Right lobe of liver (tissue), 6 donors: ENCODE measurements at regions not wholly inside any gene's neighbourhood (a gene's known extent, or its start where the extent isn't known, plus 50 kb on each side); places are given as distances from the start of the nearest gene placed in this dataset.
A peak's percentile ranks its signal among the peaks of the same experiment; 100 is the strongest.
"Not testable (repeated sequence)": the region's sequence is repeated elsewhere in the genome, so short reads cannot be mapped to it uniquely, and the experiment has no call there.

Experiments used
- ATAC-seq, 4 donors: fragments of 200-7000 bp; cut with Tn5 transposase; one replicate each; pipeline ENCODE4 v1.9.1; 2020; ENCODE audit warnings: mild to moderate bottlenecking in 4 of 4, moderate library complexity in 4 of 4
- DNase-seq, 3 donors: peaks; one replicate each; pipeline ENCODE4 v3.0.0-alpha.2; 2020
- H3K27ac ChIP-seq, 3 donors: fragments of 200-600 bp; one replicate each; pipeline ENCODE4 v1.8.0; 2022
- H3K27me3 ChIP-seq, 2 donors: fragments of 200-600 bp; one replicate each; pipeline ENCODE4 v1.8.0; 2022
- H3K36me3 ChIP-seq, 4 donors: fragments of 200-600 bp; sonication (generic) in 1 of 4; one replicate each; pipeline versions ENCODE4 v1.5.1 to v1.8.0; 2017 to 2022; ENCODE audit warnings: control low read depth in 1 of 4
- H3K4me1 ChIP-seq, 4 donors: fragments of 200-600 bp; sonication (generic) in 1 of 4; one replicate each; pipeline versions ENCODE4 v1.5.1 to v1.8.0; 2017 to 2022; ENCODE audit warnings: control low read depth in 1 of 4
- H3K4me3 ChIP-seq, 3 donors: fragments of 200-600 bp; one replicate each; pipeline ENCODE4 v1.8.0; 2022
- H3K9me3 ChIP-seq, 4 donors: fragments of 200-600 bp; sonication (generic) in 1 of 4; one replicate each; pipeline versions ENCODE4 v1.5.1 to v1.8.0; 2017 to 2022; ENCODE audit warnings: control low read depth in 1 of 4
- CTCF ChIP-seq, 4 donors: fragments of 200-600 bp in 3 of 4; fragments of 450-650 bp in 1 of 4; IDR thresholded peaks; one replicate each; pipeline versions ENCODE4 v1.5.1 to v1.8.0; 2016 to 2022; ENCODE audit warnings: antibody characterized with exemption in 4 of 4, mild to moderate bottlenecking in 2 of 4
- POLR2A ChIP-seq: fragments of 450-650 bp; IDR thresholded peaks from one replicate; pipeline ENCODE4 v1.6.1; 2017; ENCODE audit warnings: antibody characterized with exemption, mild to moderate bottlenecking
- WGBS: methylation state at CpG from one replicate; pipeline ENCODE4 v1.1.6; 2018; ENCODE audit warnings: low coverage, low lambda C conversion rate; ENCODE audit not compliant: insufficient coverage; ENCODE audit errors: missing lambda C conversion rate; 5-methylcytosine and 5-hydroxymethylcytosine counted together
- intact Hi-C, 2 donors: fragments of 100-400 bp; cut with DNase I; formaldehyde crosslinking; loops; one replicate each; pipeline versions ENCODE4 v1.11.2 to v1.14.1; 2022
- microRNA-seq, 2 donors: library from miRNA; unstranded; fragments of <30 nt; microRNA quantifications; one replicate each; pipeline ENCODE4, GENCODE V29; 2019 to 2020
- small RNA-seq, 2 experiments: library from RNA; depleted of rRNA; stranded (forward); fragments of <200 nt; gene quantifications; one replicate each; pipeline ENCODE3, GENCODE V24; 2016
- donor health status: DM: no; HTN: yes; CAD: no.
- donor health status: DM: no; HTN: no; CAD: no.
- donor health status: DM: no; HTN: no; CAD: no.
- donor health status: DM: no; HTN: yes; CAD: no.
- donor health status: DM: no; HTN: yes; CAD: no.

GRCh38 chr17:77089124-77089490, 51.7 kb upstream of the SEC14L1 start:
- TF ChIP-seq POLR2A (no peak), CTCF (IDR thresholded peaks at IDR 0.05) (no peak)
- 0% methylated on average over 6 of the region's 6 CpGs for WGBS
- Histone ChIP-seq H3K4me1 (peaks cover 0 to 13% (median 0%) of the 10 kb centered on the region in 4 donors), H3K27me3 (no peaks in the 10 kb centered on the region), H3K9me3 (no peaks in the 10 kb centered on the region), H3K4me3 (peak overlapping the region; percentile 69 to 99 (median 95)), H3K27ac (peak overlapping the region; percentile 64 to 71 (median 71)), H3K36me3 (peaks cover 0 to 28% (median 18%) of the 10 kb centered on the region in 4 donors)
- no peak for DNase-seq
- ATAC-seq, result peak in 2 of 4 donors; percentile 15 to 43
- intact Hi-C loops, result no loop called here

GRCh38 chr17:77089949-77090348, 50.8 kb upstream of the SEC14L1 start:
- not testable (repeated sequence) for H3K9me3 ChIP-seq, DNase-seq, H3K4me3 ChIP-seq, H3K27me3 ChIP-seq, H3K27ac ChIP-seq, ATAC-seq
- 93% methylated on average over 6 of the region's 10 CpGs for WGBS
- peaks cover 0 to 13% (median 0%) of the 10 kb centered on the region in 4 donors for H3K4me1 ChIP-seq
- peaks cover 0 to 36% (median 22%) of the 10 kb centered on the region in 4 donors for H3K36me3 ChIP-seq
- intact Hi-C loops, result loop anchor here in 1 of 2 donors (10.0 kb wide), 1 partner anchor 125 kb away; no protein-coding TSS in a partner anchor

GRCh38 chr17:77090476-77090875, 50.3 kb upstream of the SEC14L1 start:
- 75% methylated on average over 2 of the region's 5 CpGs for WGBS
- H3K27ac ChIP-seq, result no peak overlapping the region
- intact Hi-C loops, result loop anchor here in 1 of 2 donors (10.0 kb wide), 1 partner anchor 124 kb away; no protein-coding TSS in a partner anchor
- H3K4me3 ChIP-seq, result no peak overlapping the region
- no peak for ATAC-seq
- H3K36me3 ChIP-seq, result peaks cover 0 to 38% (median 24%) of the 10 kb centered on the region in 4 donors
- no peaks in the 10 kb centered on the region for H3K9me3 ChIP-seq
- TF ChIP-seq POLR2A, result no peak
- TF ChIP-seq CTCF (IDR thresholded peaks at IDR 0.05), result no peak
- no peaks in the 10 kb centered on the region for H3K27me3 ChIP-seq
- DNase-seq, result no peak
- H3K4me1 ChIP-seq, result peaks cover 0 to 13% (median 0%) of the 10 kb centered on the region in 4 donors

Small RNA genes in the stretch of these regions (microRNA-seq; reads per million reads assigned to microRNA genes)
- gene MIR6516, result 9.2 to 12.2 reads per million in 2 donors

Small RNA genes in the stretch of these regions (small RNA-seq; reads per million reads assigned to genes)
- gene RF00017, result 0 reads per million in 2 experiments
- gene SCARNA16, result 0 reads per million in 2 experiments
